MCF 10A (cell line): ENCODE measurements at regions not wholly inside any gene's neighbourhood (a gene's known extent, or its start where the extent isn't known, plus 50 kb on each side); places are given as distances from the start of the nearest gene placed in this dataset.

Source experiments
- BruUV-seq: library from RNA; stranded (reverse); fragments of 400-500 nt; replicated peaks from 2 replicates; lab custom pipeline; 2021; lab: Mats Ljungman, UMichigan
- CTCF ChIA-PET: fragments of 300-600 bp; sonication (Branson Sonifier 250); formaldehyde crosslinking; extraction: SDS; loops from one replicate; lab custom pipeline; 2021; ENCODE audit warnings: antibody characterized with exemption, inconsistent platforms; lab: Yijun Ruan, JAX
- POLR2A ChIA-PET: fragments of 300-600, 350-650 bp; sonication (Branson Sonifier 250); formaldehyde crosslinking; extraction: SDS; loops from one replicate; lab custom pipeline; 2020; ENCODE audit warnings: antibody characterized with exemption, inconsistent platforms; lab: Yijun Ruan, JAX
- DNase-seq: peaks from one replicate; pipeline ENCODE4 v3.0.0-alpha.2; 2018; ENCODE audit not compliant: unreplicated experiment
- H3K27ac Mint-ChIP-seq: one replicate; pipeline ENCODE4 v1.8.0; 2022; ENCODE audit warnings: mild to moderate bottlenecking, low read depth, mixed read lengths; ENCODE audit not compliant: unreplicated experiment
- H3K27me3 Mint-ChIP-seq: one replicate; pipeline ENCODE4 v1.8.0; 2022; ENCODE audit warnings: mixed read lengths; ENCODE audit not compliant: insufficient read depth, unreplicated experiment
- H3K36me3 Mint-ChIP-seq: one replicate; pipeline ENCODE4 v1.8.0; 2022; ENCODE audit warnings: mild to moderate bottlenecking, moderate library complexity, mixed read lengths; ENCODE audit not compliant: insufficient read depth, unreplicated experiment
- H3K4me1 Mint-ChIP-seq: one replicate; pipeline ENCODE4 v1.8.0; 2022; ENCODE audit warnings: mixed read lengths; ENCODE audit not compliant: insufficient read depth, unreplicated experiment
- H3K4me3 Mint-ChIP-seq: one replicate; pipeline ENCODE4 v1.8.0; 2022; ENCODE audit warnings: mild to moderate bottlenecking, moderate library complexity, mixed read lengths; ENCODE audit not compliant: unreplicated experiment
- H3K9me3 Mint-ChIP-seq: one replicate; pipeline ENCODE4 v1.8.0; 2022; ENCODE audit warnings: mixed read lengths; ENCODE audit not compliant: unreplicated experiment
- CTCF ChIP-seq: fragments of 200-600 bp; IDR thresholded peaks from one replicate; pipeline ENCODE4 v1.8.0; 2022; ENCODE audit warnings: antibody characterized with exemption, mild to moderate bottlenecking; ENCODE audit not compliant: unreplicated experiment
- intact Hi-C: fragments of 100-400 bp; cut with micrococcal nuclease; formaldehyde crosslinking; loops from 2 replicates; pipeline ENCODE4 v1.14.1; 2022

GRCh38 chr18:45497595-45498286 lies 117.5 kb upstream of the SLC14A2 start:
- Mint-ChIP-seq H3K36me3 (no peaks in the 10 kb centered on the region), H3K27ac (no peak overlapping the region), H3K9me3 (no peaks in the 10 kb centered on the region), H3K27me3 (peaks cover 29% of the 10 kb centered on the region), H3K4me1 (no peaks in the 10 kb centered on the region), H3K4me3 (no peak overlapping the region)
- no peak for DNase-seq
- intact Hi-C loops, result no loop called here
- CTCF ChIA-PET, result interaction anchor here (0.5 to 1.0 kb wide), 4 partner anchors 19 to 134 kb away, joined by 3 to 4 read pairs (median 3); no protein-coding TSS in a partner anchor
- POLR2A ChIA-PET, result no interaction called here
- no peak for TF ChIP-seq CTCF
- no TSS peak for BruUV-seq

- BruUV-seq, result no TSS peak
- CTCF ChIA-PET, result interaction anchor here (0.5 to 1.0 kb wide), 3 partner anchors 20 to 135 kb away, joined by 3 read pairs; no protein-coding TSS in a partner anchor
- no peak for TF ChIP-seq CTCF
Observed at GRCh38 chr18:45498287-45498658, 117.0 kb upstream of the SLC14A2 start.

GRCh38 chr18:45503990-45504389 lies 111.3 kb upstream of the SLC14A2 start:
- no peaks in the 10 kb centered on the region for H3K36me3 Mint-ChIP-seq
- no peak for TF ChIP-seq CTCF
- CTCF ChIA-PET, result no interaction called here
- POLR2A ChIA-PET, result interaction anchor here (0.6 kb wide), 1 partner anchor 33 kb away, joined by 3 read pairs; no protein-coding TSS in a partner anchor
- no peak for DNase-seq
- H3K4me3 Mint-ChIP-seq, result no peak overlapping the region
- intact Hi-C loops, result no loop called here
- H3K27ac Mint-ChIP-seq, result no peak overlapping the region
- no peaks in the 10 kb centered on the region for H3K4me1 Mint-ChIP-seq
- peaks cover 46% of the 10 kb centered on the region for H3K27me3 Mint-ChIP-seq
- H3K9me3 Mint-ChIP-seq, result no peaks in the 10 kb centered on the region
- BruUV-seq, result no TSS peak

More at GRCh38 chr18:45498287-45498658, 117.0 kb upstream of the SLC14A2 start:
- intact Hi-C loops, result no loop called here
- Mint-ChIP-seq H3K36me3 (no peaks in the 10 kb centered on the region), H3K9me3 (no peaks in the 10 kb centered on the region), H3K4me3 (no peak overlapping the region), H3K27me3 (peaks cover 34% of the 10 kb centered on the region), H3K4me1 (no peaks in the 10 kb centered on the region), H3K27ac (no peak overlapping the region)
- DNase-seq, result no peak
- POLR2A ChIA-PET, result interaction anchor here (0.6 kb wide), 1 partner anchor 213 kb away, joined by 3 read pairs; no protein-coding TSS in a partner anchor

GRCh38 chr18:45505497-45506206 lies 109.6 kb upstream of the SLC14A2 start:
- Mint-ChIP-seq H3K4me1 (no peaks in the 10 kb centered on the region), H3K27me3 (peaks cover 43% of the 10 kb centered on the region), H3K4me3 (no peak overlapping the region), H3K9me3 (no peaks in the 10 kb centered on the region), H3K27ac (no peak overlapping the region), H3K36me3 (no peaks in the 10 kb centered on the region)
- intact Hi-C loops, result no loop called here
- no TSS peak for BruUV-seq
- TF ChIP-seq CTCF, result no peak
- DNase-seq, result no peak
- ChIA-PET POLR2A (no interaction called here), CTCF (no interaction called here)
